ENCODE measurements at regions not wholly inside any gene's neighbourhood (a gene's known extent, or its start where the extent isn't known, plus 50 kb on each side); places are given as distances from the start of the nearest gene placed in this dataset.
A peak's percentile ranks its signal among the peaks of the same experiment; 100 is the strongest.

- Histone ChIP-seq H3K9me2 (no peaks in the 10 kb centered on the region), H3K4me1 (ENCODE audit: control insufficient read depth in 1 of 2, insufficient read depth in 2 of 2, low read depth in 1 of 2, low read length in 1 of 2) (peaks cover 0 to 21% of the 10 kb centered on the region in 2 experiments; a peak in 1 of 4 replicates), H3K27ac (ENCODE audit: low read depth in 2 of 2, low read length in 1 of 2) (no peak overlapping the region), H4K20me1 (ENCODE audit: insufficient read depth) (no peaks in the 10 kb centered on the region), H3K4me3 (ENCODE audit: low read depth in 2 of 2, low read length in 1 of 2) (no peak overlapping the region), H3K4me2 (no peak overlapping the region), H3K27me3 (ENCODE audit: insufficient read depth) (no peaks in the 10 kb centered on the region), H3K79me2 (ENCODE audit: insufficient read depth) (no peaks in the 10 kb centered on the region), H3K9ac (no peak overlapping the region), H2AFZ (ENCODE audit: low read depth) (no peak overlapping the region), H3K36me3 (replicated peaks in 1 of 2; ENCODE audit: control insufficient read depth in 1 of 2, insufficient read depth in 2 of 2, low read length in 1 of 2) (no peaks in the 10 kb centered on the region), H3F3A (replicated peaks; ENCODE audit: insufficient read depth) (peaks cover 4% of the 10 kb centered on the region), H3K9me3 (no peaks in the 10 kb centered on the region)
- POLR2A ChIA-PET, result no interaction called here
- no peak for DNase-seq
- 88% methylated on average over 14 of the region's 15 CpGs for WGBS (ENCODE audit: low lambda C conversion rate)
- CTCF ChIA-PET, result interaction anchor here (1.1 kb wide), 1 partner anchor 203 kb away, joined by 3 read pairs; no protein-coding TSS in a partner anchor
- no peak for TF ChIP-seq YY1 (IDR thresholded peaks at IDR 0.05; ENCODE audit: low read depth)
- TF ChIP-seq TEAD4 (IDR thresholded peaks at IDR 0.05; ENCODE audit: borderline replicate concordance, insufficient read depth), result no peak
- no peak for TF ChIP-seq EP300 (IDR thresholded peaks at IDR 0.05; ENCODE audit: borderline replicate concordance in 1 of 2, low read depth in 1 of 2, low read length in 1 of 2)
- no peak for TF ChIP-seq RCOR1 (IDR thresholded peaks at IDR 0.05; ENCODE audit: low read length)
- TF ChIP-seq CHD2 (IDR thresholded peaks at IDR 0.05; ENCODE audit: low read length, partially characterized antibody), result no peak
Observed at GRCh38 chr3:72158639-72159326, 373.8 kb upstream of the PROK2 start.

- TF ChIP-seq SIN3A (IDR thresholded peaks at IDR 0.05; ENCODE audit: borderline replicate concordance, low read depth, low read length) (no peak), POLR2AphosphoS5 (IDR thresholded peaks at IDR 0.05; ENCODE audit: low read depth, low read length) (no peak)
- Histone ChIP-seq H3K9me2 (no peaks in the 10 kb centered on the region), H3K79me2 (ENCODE audit: insufficient read depth) (no peaks in the 10 kb centered on the region), H3K4me2 (no peak overlapping the region), H3F3A (replicated peaks; ENCODE audit: insufficient read depth) (peaks cover 4% of the 10 kb centered on the region), H3K4me1 (ENCODE audit: control insufficient read depth in 1 of 2, insufficient read depth in 2 of 2, low read depth in 1 of 2, low read length in 1 of 2) (peaks cover 0 to 23% of the 10 kb centered on the region in 2 experiments; a peak in 2 of 4 replicates), H3K27me3 (ENCODE audit: insufficient read depth) (no peaks in the 10 kb centered on the region), H3K4me3 (ENCODE audit: low read depth in 2 of 2, low read length in 1 of 2) (no peak overlapping the region), H4K20me1 (ENCODE audit: insufficient read depth) (no peaks in the 10 kb centered on the region), H3K9me3 (no peaks in the 10 kb centered on the region), H3K36me3 (replicated peaks in 1 of 2; ENCODE audit: control insufficient read depth in 1 of 2, insufficient read depth in 2 of 2, low read length in 1 of 2) (no peaks in the 10 kb centered on the region), H2AFZ (ENCODE audit: low read depth) (no peak overlapping the region), H3K27ac (ENCODE audit: low read depth in 2 of 2, low read length in 1 of 2) (no peak overlapping the region), H3K9ac (no peak overlapping the region)
- ChIA-PET POLR2A (no interaction called here), CTCF (interaction anchor here (1.1 to 1.2 kb wide), 2 partner anchors 202 to 508 kb away, joined by 3 read pairs; no protein-coding TSS in a partner anchor)
- DNase-seq, result no peak
- WGBS (ENCODE audit: low lambda C conversion rate), result 81% methylated on average over 6 of the region's 7 CpGs
Observed at GRCh38 chr3:72157748-72158638, 373.0 kb upstream of the PROK2 start.

- Histone ChIP-seq H3F3A (replicated peaks; ENCODE audit: insufficient read depth) (peaks cover 4% of the 10 kb centered on the region), H2AFZ (ENCODE audit: low read depth) (no peak overlapping the region), H3K4me2 (peak overlapping the region; percentile 20; the same call in 1 of the 2 replicates), H3K27ac (ENCODE audit: low read depth in 2 of 2, low read length in 1 of 2) (peak overlapping the region; percentile 52 to 53), H3K4me3 (ENCODE audit: low read depth in 2 of 2, low read length in 1 of 2) (no peak overlapping the region; a peak in 1 of 4 replicates), H3K27me3 (ENCODE audit: insufficient read depth) (no peaks in the 10 kb centered on the region), H4K20me1 (ENCODE audit: insufficient read depth) (no peaks in the 10 kb centered on the region), H3K79me2 (ENCODE audit: insufficient read depth) (no peaks in the 10 kb centered on the region), H3K9ac (no peak overlapping the region), H3K9me3 (no peaks in the 10 kb centered on the region), H3K4me1 (ENCODE audit: control insufficient read depth in 1 of 2, insufficient read depth in 2 of 2, low read depth in 1 of 2, low read length in 1 of 2) (peaks cover 0 to 38% of the 10 kb centered on the region in 2 experiments; a peak in 2 of 4 replicates), H3K36me3 (replicated peaks in 1 of 2; ENCODE audit: control insufficient read depth in 1 of 2, insufficient read depth in 2 of 2, low read length in 1 of 2) (no peaks in the 10 kb centered on the region), H3K9me2 (no peaks in the 10 kb centered on the region)
- CTCF ChIA-PET, result no interaction called here
- 29% methylated on average over 8 of the region's 12 CpGs for WGBS (ENCODE audit: low lambda C conversion rate)
- DNase-seq, result peak; percentile 38
- TF ChIP-seq PBX3 (IDR thresholded peaks at IDR 0.05) (peak; percentile 47), NFIC (IDR thresholded peaks at IDR 0.05; ENCODE audit: borderline replicate concordance) (peak; percentile 66), TCF12 (IDR thresholded peaks at IDR 0.05) (peak; percentile 84), EP300 (IDR thresholded peaks at IDR 0.05; ENCODE audit: borderline replicate concordance in 1 of 2, low read depth in 1 of 2, low read length in 1 of 2) (0 out of 4 replicates have a peak, but pooled peaks of 1 of the 2 experiments have one; percentile 25), FOXJ3 (CRISPR knock-in tag; IDR thresholded peaks at IDR 0.05) (no peak), FOSL2 (IDR thresholded peaks at IDR 0.05; ENCODE audit: borderline replicate concordance, low read depth) (peak; percentile 75), SIN3A (IDR thresholded peaks at IDR 0.05; ENCODE audit: borderline replicate concordance, low read depth, low read length) (no peak), JUND (IDR thresholded peaks at IDR 0.05) (peak; percentile 49), MEF2A (IDR thresholded peaks at IDR 0.05; ENCODE audit: borderline replicate concordance, low read depth) (no peak), MAX (IDR thresholded peaks at IDR 0.05; ENCODE audit: low read depth) (0 out of 2 replicates have a peak, but pooled peaks have one; percentile 48)
- POLR2A ChIA-PET, result no interaction called here
Observed at GRCh38 chr3:72155391-72156064, 370.6 kb upstream of the PROK2 start.
